Adrenal gland (tissue), 5 donors: ENCODE measurements at regions not wholly inside any gene's neighbourhood (a gene's known extent, or its start where the extent isn't known, plus 50 kb on each side); places are given as distances from the start of the nearest gene placed in this dataset.

ENCODE experiments used
- POLR2A ChIP-seq, 2 donors: fragments of 450-650 bp; IDR thresholded peaks; one replicate each; pipeline ENCODE4 v1.6.1; 2017; ENCODE audit warnings: antibody characterized with exemption in 2 of 2, mild to moderate bottlenecking in 2 of 2, moderate library complexity in 1 of 2
- TF ChIP-seq, protein P1 (sequence below), 6 experiments: fragments of 450-650 bp in 4 of 6; fragments of 200-600 bp in 2 of 6; sonication (generic) in 1 of 6; IDR thresholded peaks; 1 replicate in 5 of 6; 2 replicates in 1 of 6; pipeline versions ENCODE4 v1.5.1 to v1.8.0; 2016 to 2021; ENCODE audit warnings: antibody characterized with exemption in 6 of 6, mild to moderate bottlenecking in 2 of 6, moderate library complexity in 1 of 6
- donor health status: DM: no; HTN: no; CAD: no.

DNA sequence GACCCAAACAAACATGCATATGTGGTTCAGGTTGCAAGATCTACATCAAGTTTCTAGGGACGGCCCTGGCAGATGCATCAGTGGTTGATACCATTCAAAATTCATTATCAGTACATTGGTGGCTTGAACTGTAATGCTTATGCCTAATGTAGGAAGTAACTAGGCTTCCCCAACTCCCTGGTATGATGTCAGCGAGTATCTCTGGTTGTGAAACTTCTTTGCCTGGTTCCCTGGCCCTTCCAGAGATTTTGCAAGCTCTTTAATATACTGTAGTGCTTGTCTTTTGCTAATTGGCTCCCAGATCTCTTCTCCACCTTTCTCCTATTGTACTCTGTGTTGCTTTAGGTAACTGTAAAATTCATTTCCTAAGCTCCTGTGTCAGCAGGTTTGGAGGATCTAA is 114.8 kb upstream of the RARB start:
- TF ChIP-seq, protein P1, sequence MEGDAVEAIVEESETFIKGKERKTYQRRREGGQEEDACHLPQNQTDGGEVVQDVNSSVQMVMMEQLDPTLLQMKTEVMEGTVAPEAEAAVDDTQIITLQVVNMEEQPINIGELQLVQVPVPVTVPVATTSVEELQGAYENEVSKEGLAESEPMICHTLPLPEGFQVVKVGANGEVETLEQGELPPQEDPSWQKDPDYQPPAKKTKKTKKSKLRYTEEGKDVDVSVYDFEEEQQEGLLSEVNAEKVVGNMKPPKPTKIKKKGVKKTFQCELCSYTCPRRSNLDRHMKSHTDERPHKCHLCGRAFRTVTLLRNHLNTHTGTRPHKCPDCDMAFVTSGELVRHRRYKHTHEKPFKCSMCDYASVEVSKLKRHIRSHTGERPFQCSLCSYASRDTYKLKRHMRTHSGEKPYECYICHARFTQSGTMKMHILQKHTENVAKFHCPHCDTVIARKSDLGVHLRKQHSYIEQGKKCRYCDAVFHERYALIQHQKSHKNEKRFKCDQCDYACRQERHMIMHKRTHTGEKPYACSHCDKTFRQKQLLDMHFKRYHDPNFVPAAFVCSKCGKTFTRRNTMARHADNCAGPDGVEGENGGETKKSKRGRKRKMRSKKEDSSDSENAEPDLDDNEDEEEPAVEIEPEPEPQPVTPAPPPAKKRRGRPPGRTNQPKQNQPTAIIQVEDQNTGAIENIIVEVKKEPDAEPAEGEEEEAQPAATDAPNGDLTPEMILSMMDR (IDR thresholded peaks at IDR 0.05) = no peak
- no peak for TF ChIP-seq POLR2A (IDR thresholded peaks at IDR 0.05)
